ENCODE measurements at regions not wholly inside any gene's neighbourhood (a gene's known extent, or its start where the extent isn't known, plus 50 kb on each side); places are given as distances from the start of the nearest gene placed in this dataset.

DNA sequence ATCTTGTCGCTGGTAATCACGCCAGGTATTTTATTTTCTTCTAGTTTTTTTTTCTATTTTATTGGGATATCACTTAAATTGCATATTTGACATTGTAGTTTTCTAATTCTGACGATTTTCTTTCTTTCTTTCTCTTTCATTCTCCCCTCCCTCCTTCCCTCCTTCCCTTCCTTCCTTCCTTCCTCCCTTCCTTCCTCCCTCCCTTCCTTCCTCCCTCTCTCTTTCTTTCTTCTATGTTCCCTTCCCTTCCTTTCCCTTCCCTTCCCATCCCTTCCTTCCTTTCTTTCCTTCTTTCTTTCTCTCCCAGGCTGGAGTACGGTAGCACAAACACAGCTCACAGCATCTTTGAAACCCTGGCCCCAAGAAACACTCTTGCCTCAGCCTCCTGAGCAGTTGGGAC lies 100.6 kb upstream of the BCL6 start:
- H3K4me1 ChIP-seq (ENCODE audit: control insufficient read depth, insufficient read depth, low read length): no peaks in the 10 kb centered on the region
- H3K4me3 ChIP-seq (ENCODE audit: low read depth, low read length): no peak overlapping the region
- no peaks in the 10 kb centered on the region for H3K36me3 ChIP-seq (ENCODE audit: control insufficient read depth in 2 of 2, insufficient read depth in 1 of 2, low read length in 2 of 2)
- TF ChIP-seq, protein P1, sequence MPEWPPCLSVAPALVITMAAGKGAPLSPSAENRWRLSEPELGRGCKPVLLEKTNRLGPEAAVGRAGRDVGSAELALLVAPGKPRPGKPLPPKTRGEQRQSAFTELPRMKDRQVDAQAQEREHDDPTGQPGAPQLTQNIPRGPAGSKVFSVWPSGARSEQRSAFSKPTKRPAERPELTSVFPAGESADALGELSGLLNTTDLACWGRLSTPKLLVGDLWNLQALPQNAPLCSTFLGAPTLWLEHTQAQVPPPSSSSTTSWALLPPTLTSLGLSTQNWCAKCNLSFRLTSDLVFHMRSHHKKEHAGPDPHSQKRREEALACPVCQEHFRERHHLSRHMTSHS (tag by site-specific recombination; IDR thresholded peaks at IDR 0.05): no peak
- TF ChIP-seq ZNF366 (tag by site-specific recombination; conservative IDR thresholded peaks at IDR 0.05): peak; percentile 51; the same call in 1 of the 2 replicates
- no peak overlapping the region for H3K27ac ChIP-seq (ENCODE audit: extremely low read depth, low read depth, low read length)
- POLR2A ChIA-PET: no interaction called here
- H3K9me3 ChIP-seq (ENCODE audit: control insufficient read depth, insufficient read depth, low read depth, low read length): no peaks in the 10 kb centered on the region
- CTCF ChIA-PET: no interaction called here

DNA sequence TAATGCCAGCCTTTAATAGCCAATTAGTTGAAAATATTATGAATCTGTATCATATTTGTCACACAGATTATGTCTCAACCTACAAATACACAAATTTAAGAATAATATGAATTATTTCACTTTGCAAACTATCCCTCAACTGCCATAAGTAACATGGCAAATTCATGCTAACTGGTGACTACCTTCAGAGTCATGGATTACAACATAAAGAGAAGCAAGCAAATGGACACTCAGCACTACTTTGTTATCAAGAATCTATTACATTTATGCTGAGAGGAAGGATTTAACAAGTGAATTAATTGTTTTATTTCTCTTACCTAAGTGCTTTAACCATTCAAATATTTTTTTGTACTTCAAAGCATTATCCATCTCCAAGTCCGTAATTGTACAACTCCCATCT lies 103.1 kb upstream of the BCL6 start:
- no peaks in the 10 kb centered on the region for H3K36me3 ChIP-seq (ENCODE audit: control insufficient read depth in 2 of 2, insufficient read depth in 1 of 2, low read length in 2 of 2)
- CTCF ChIA-PET: no interaction called here
- H3K27ac ChIP-seq (ENCODE audit: extremely low read depth, low read depth, low read length): no peak overlapping the region
- H3K4me3 ChIP-seq (ENCODE audit: low read depth, low read length): no peak overlapping the region
- POLR2A ChIA-PET: no interaction called here
- H3K4me1 ChIP-seq (ENCODE audit: control insufficient read depth, insufficient read depth, low read length): no peaks in the 10 kb centered on the region
- H3K9me3 ChIP-seq (ENCODE audit: control insufficient read depth, insufficient read depth, low read depth, low read length): no peaks in the 10 kb centered on the region
- TF ChIP-seq TCF7L2 (IDR thresholded peaks at IDR 0.05; ENCODE audit: borderline replicate concordance, low read depth, low read length): no peak
- TF ChIP-seq ZBTB17 (tag by site-specific recombination; IDR thresholded peaks at IDR 0.05): no peak
- TF ChIP-seq ZNF560 (tag by site-specific recombination; IDR thresholded peaks at IDR 0.05; ENCODE audit: borderline replicate concordance): no peak
- no peak for TF ChIP-seq ZNF660 (tag by site-specific recombination; IDR thresholded peaks at IDR 0.05)
- TF ChIP-seq, protein P2, sequence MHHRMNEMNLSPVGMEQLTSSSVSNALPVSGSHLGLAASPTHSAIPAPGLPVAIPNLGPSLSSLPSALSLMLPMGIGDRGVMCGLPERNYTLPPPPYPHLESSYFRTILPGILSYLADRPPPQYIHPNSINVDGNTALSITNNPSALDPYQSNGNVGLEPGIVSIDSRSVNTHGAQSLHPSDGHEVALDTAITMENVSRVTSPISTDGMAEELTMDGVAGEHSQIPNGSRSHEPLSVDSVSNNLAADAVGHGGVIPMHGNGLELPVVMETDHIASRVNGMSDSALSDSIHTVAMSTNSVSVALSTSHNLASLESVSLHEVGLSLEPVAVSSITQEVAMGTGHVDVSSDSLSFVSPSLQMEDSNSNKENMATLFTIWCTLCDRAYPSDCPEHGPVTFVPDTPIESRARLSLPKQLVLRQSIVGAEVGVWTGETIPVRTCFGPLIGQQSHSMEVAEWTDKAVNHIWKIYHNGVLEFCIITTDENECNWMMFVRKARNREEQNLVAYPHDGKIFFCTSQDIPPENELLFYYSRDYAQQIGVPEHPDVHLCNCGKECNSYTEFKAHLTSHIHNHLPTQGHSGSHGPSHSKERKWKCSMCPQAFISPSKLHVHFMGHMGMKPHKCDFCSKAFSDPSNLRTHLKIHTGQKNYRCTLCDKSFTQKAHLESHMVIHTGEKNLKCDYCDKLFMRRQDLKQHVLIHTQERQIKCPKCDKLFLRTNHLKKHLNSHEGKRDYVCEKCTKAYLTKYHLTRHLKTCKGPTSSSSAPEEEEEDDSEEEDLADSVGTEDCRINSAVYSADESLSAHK (tag by site-specific recombination; IDR thresholded peaks at IDR 0.05): no peak
- TF ChIP-seq ZNF112 (tag by site-specific recombination; IDR thresholded peaks at IDR 0.05): no peak
- no peak for TF ChIP-seq ZNF549 (tag by site-specific recombination; IDR thresholded peaks at IDR 0.05)
- TF ChIP-seq ZNF585B (tag by site-specific recombination; IDR thresholded peaks at IDR 0.05): no peak
- TF ChIP-seq ZNF677 (tag by site-specific recombination; IDR thresholded peaks at IDR 0.05): no peak
- TF ChIP-seq, protein P1 (tag by site-specific recombination; IDR thresholded peaks at IDR 0.05): no peak
- TF ChIP-seq ZNF416 (tag by site-specific recombination; IDR thresholded peaks at IDR 0.05): no peak
- TF ChIP-seq, protein P3, sequence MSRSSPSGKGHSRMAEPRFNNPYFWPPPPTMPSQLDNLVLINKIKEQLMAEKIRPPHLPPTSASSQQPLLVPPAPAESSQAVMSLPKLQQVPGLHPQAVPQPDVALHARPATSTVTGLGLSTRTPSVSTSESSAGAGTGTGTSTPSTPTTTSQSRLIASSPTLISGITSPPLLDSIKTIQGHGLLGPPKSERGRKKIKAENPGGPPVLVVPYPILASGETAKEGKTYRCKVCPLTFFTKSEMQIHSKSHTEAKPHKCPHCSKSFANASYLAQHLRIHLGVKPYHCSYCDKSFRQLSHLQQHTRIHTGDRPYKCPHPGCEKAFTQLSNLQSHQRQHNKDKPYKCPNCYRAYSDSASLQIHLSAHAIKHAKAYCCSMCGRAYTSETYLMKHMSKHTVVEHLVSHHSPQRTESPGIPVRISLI (tag by site-specific recombination; IDR thresholded peaks at IDR 0.05): no peak
- TF ChIP-seq MYNN (tag by site-specific recombination; IDR thresholded peaks at IDR 0.05; ENCODE audit: borderline replicate concordance): no peak
- TF ChIP-seq, protein P4, sequence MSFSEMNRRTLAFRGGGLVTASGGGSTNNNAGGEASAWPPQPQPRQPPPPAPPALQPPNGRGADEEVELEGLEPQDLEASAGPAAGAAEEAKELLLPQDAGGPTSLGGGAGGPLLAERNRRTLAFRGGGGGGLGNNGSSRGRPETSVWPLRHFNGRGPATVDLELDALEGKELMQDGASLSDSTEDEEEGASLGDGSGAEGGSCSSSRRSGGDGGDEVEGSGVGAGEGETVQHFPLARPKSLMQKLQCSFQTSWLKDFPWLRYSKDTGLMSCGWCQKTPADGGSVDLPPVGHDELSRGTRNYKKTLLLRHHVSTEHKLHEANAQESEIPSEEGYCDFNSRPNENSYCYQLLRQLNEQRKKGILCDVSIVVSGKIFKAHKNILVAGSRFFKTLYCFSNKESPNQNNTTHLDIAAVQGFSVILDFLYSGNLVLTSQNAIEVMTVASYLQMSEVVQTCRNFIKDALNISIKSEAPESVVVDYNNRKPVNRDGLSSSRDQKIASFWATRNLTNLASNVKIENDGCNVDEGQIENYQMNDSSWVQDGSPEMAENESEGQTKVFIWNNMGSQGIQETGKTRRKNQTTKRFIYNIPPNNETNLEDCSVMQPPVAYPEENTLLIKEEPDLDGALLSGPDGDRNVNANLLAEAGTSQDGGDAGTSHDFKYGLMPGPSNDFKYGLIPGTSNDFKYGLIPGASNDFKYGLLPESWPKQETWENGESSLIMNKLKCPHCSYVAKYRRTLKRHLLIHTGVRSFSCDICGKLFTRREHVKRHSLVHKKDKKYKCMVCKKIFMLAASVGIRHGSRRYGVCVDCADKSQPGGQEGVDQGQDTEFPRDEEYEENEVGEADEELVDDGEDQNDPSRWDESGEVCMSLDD (tag by site-specific recombination; IDR thresholded peaks at IDR 0.05): no peak

Data from HEK293 (cell line).